Stimulated activated CD8-positive, alpha-beta memory T cell treated with anti-CD3 and anti-CD28 coated beads, Interleukin-12 subunit alpha, Interleukin-12 subunit beta, amount 100 ng/mL, for 1 hour (primary cell): ENCODE measurements at regions not wholly inside any gene's neighbourhood (a gene's known extent, or its start where the extent isn't known, plus 50 kb on each side); places are given as distances from the start of the nearest gene placed in this dataset.

Experiments
- DNase-seq: peaks from one replicate; pipeline ENCODE4 v3.0.0-alpha.2; 2020; ENCODE audit warnings: low read depth

- no peak for DNase-seq
Observed at GRCh38 chr14:101405171-101405883, 156.0 kb upstream of the DIO3 start.

- no peak for DNase-seq
Observed at GRCh38 chr14:101406921-101407320, 154.4 kb upstream of the DIO3 start.

GRCh38 chr14:101407328-101407727 lies 154.0 kb upstream of the DIO3 start:
- no peak for DNase-seq

- no peak for DNase-seq
Observed at GRCh38 chr14:101408077-101408831, 153.0 kb upstream of the DIO3 start.

GRCh38 chr14:101409006-101409543 lies 152.2 kb upstream of the DIO3 start:
- DNase-seq: no peak

- DNase-seq: no peak
Observed at GRCh38 chr14:101410126-101410525, 151.2 kb upstream of the DIO3 start.

GRCh38 chr14:101411151-101411550 lies 150.1 kb upstream of the DIO3 start:
- no peak for DNase-seq

- DNase-seq: no peak
Observed at GRCh38 chr14:101411779-101412178, 149.5 kb upstream of the DIO3 start.

GRCh38 chr14:101412739-101413138 lies 148.6 kb upstream of the DIO3 start:
- DNase-seq: no peak

GRCh38 chr14:101417434-101417833 lies 143.9 kb upstream of the DIO3 start:
- DNase-seq: no peak

GRCh38 chr14:101418601-101419000 lies 142.7 kb upstream of the DIO3 start:
- DNase-seq: no peak

GRCh38 chr14:101426466-101426865 lies 134.8 kb upstream of the DIO3 start:
- no peak for DNase-seq

- no peak for DNase-seq
Observed at GRCh38 chr14:101428409-101428808, 132.9 kb upstream of the DIO3 start.

GRCh38 chr14:101435546-101435945 lies 125.7 kb upstream of the DIO3 start:
- DNase-seq: no peak

- DNase-seq: no peak
Observed at GRCh38 chr14:101439023-101439422, 122.3 kb upstream of the DIO3 start.

GRCh38 chr14:101440496-101440895 lies 120.8 kb upstream of the DIO3 start:
- DNase-seq: no peak

GRCh38 chr14:101441710-101442109 lies 119.6 kb upstream of the DIO3 start:
- DNase-seq: no peak

- DNase-seq: peak; percentile 21
Observed at GRCh38 chr14:101442451-101442850, 118.8 kb upstream of the DIO3 start.

- no peak for DNase-seq
Observed at GRCh38 chr14:101444116-101444515, 117.2 kb upstream of the DIO3 start.

GRCh38 chr14:101445278-101445677 lies 116.0 kb upstream of the DIO3 start:
- no peak for DNase-seq

- no peak for DNase-seq
Observed at GRCh38 chr14:101446387-101446969, 114.8 kb upstream of the DIO3 start.

GRCh38 chr14:101449114-101449513 lies 112.2 kb upstream of the DIO3 start:
- DNase-seq: no peak

GRCh38 chr14:101451166-101451565 lies 110.1 kb upstream of the DIO3 start:
- no peak for DNase-seq
